GM21447 (cell line): ENCODE measurements at regions not wholly inside any gene's neighbourhood (a gene's known extent, or its start where the extent isn't known, plus 50 kb on each side); places are given as distances from the start of the nearest gene placed in this dataset.

Experiments used
- ATAC-seq: cut with Tn5 transposase; IDR thresholded peaks from one replicate; pipeline ENCODE4 v1.9.1; 2021; ENCODE audit not compliant: unreplicated experiment

GRCh38 chr6:9496837-9497236 is 918.0 kb downstream of the TFAP2A start:
- no peak for ATAC-seq

GRCh38 chr6:9494864-9495263 is 920.0 kb downstream of the TFAP2A start:
- ATAC-seq = no peak

DNA sequence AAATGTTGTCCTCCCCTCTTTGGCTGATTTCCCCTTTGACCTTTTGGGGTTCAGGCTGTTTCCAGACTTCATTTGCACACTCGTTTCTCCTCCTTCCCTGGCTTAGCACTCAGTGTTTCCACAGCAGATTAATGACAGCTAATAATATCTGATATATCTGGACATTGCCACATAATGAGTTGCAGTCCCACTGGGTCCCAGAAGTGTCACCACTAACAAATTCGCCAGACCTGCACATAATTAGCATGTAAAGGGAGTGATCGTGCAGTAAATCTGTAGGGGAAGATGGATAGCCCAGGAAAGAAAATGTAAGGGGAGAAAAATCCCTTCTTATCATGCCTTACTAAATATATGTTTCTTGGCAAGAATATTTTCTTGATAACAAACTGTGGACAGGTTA is 922.1 kb downstream of the TFAP2A start:
- ATAC-seq = no peak

DNA sequence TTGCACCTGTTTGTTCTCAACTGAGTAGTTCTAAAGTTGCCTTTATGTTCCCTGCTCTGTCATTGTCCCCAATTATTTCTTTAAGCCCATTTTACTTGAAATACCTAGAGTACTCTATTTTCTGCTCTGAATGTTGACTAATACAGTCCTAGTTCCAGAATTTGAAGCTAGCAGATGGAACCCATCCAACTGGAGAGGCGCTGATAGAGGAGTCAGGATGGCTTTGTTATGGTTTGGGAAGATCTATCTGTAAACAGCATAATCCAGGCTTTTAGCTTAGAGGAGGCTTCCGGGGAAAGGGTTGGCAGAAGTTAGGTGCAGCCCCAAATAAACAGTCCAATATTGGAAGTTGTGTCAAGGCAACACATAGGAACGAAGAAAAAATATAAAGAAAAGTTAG is 927.7 kb downstream of the TFAP2A start:
- ATAC-seq = no peak

- no peak for ATAC-seq
Observed at GRCh38 chr6:9485992-9486391, 928.9 kb downstream of the TFAP2A start.

GRCh38 chr6:9484686-9485085 is 930.2 kb downstream of the TFAP2A start:
- no peak for ATAC-seq

DNA sequence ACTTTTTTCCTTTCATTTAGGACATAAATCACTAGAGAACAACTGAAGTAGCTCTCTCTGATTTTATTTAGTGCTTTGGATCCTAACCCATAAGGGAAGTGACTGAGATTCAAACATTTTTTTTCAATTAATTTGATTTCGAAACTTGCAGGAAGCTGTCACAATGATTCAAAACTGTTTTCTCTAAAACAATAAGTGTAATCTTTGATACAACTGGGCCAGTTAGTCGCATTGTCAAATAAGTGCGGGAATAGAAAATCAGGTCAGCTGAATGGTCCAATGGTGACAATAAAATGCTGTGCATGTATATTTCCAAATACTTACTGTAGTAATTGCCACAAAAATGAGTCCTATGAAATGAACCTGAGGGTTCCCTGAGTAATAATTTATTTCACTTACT is 930.8 kb downstream of the TFAP2A start:
- no peak for ATAC-seq

GRCh38 chr6:9482030-9482738 is 932.7 kb downstream of the TFAP2A start:
- ATAC-seq = no peak

GRCh38 chr6:9481292-9482029 is 933.4 kb downstream of the TFAP2A start:
- no peak for ATAC-seq

GRCh38 chr6:9468277-9468676 is 946.6 kb downstream of the TFAP2A start:
- ATAC-seq = no peak

DNA sequence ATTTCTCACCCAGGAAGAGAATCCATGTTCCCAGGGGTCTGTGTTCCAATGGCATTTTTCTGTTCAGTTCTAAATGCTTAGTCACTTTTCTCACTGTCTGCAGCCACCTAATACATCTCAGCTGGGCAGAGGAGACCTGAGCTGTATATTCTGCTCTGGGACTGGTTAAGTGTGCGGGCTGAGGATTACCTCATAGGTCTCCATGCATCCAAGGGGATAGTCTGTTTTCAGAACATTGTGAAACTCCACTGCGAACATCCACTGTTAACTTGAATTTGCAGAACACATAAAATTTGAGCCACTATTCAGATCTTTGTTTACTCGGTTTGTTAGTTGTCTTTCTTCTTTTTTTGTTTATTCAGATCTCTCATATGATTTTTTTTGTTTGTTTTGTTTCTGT is 947.1 kb downstream of the TFAP2A start:
- no peak for ATAC-seq

GRCh38 chr6:9464583-9464982 is 950.3 kb downstream of the TFAP2A start:
- ATAC-seq = no peak

DNA sequence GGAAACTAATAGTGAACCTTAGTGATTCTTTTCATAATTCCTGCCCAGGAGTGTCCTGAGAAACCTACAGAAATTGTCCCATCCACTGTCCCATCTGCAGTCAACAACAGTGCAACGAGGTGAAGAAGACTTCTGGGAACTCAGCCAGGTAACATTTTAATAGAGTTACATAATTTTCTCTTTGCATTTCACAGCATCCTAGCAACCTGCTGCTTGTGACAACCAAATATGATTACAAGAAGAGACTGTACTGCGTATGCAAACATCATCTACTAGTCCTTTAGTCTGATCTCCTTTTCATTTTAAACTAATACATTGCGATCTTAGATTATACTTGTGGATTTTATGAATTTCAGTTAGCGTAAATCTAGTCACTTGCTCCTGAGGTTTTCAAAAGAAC is 951.6 kb downstream of the TFAP2A start:
- ATAC-seq = no peak

DNA sequence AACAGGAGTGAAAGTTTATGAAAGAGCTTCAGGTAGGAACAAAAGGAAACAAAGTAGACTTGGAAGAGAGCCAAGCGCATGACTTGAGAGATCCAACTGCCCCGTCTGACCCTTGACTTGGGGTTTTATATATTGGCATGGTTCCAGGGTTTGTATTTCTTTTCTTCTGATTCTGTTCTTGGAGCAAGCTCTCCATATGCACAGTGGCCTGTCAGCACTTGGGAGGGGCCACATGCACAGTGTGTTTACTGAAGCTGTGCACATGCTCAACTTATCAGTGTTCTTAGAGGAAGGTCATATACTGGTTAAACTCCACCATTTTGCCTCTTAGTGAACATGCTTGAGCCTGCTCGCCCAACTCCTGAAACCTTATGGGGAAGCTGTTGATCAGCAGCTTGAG is 953.7 kb downstream of the TFAP2A start:
- ATAC-seq = no peak

GRCh38 chr6:9458424-9458823 is 956.5 kb downstream of the TFAP2A start:
- ATAC-seq = no peak

- no peak for ATAC-seq
Observed at GRCh38 chr6:9455864-9456658, 958.8 kb downstream of the TFAP2A start.

GRCh38 chr6:9439621-9440330 is 975.1 kb downstream of the TFAP2A start:
- ATAC-seq = no peak

GRCh38 chr6:9437836-9438235 is 977.0 kb downstream of the TFAP2A start:
- no peak for ATAC-seq

GRCh38 chr6:9435281-9435680 is 979.6 kb downstream of the TFAP2A start:
- ATAC-seq = no peak

GRCh38 chr6:9431945-9432344 is 982.9 kb downstream of the TFAP2A start:
- no peak for ATAC-seq
